ENCODE measurements at regions not wholly inside any gene's neighbourhood (a gene's known extent, or its start where the extent isn't known, plus 50 kb on each side); places are given as distances from the start of the nearest gene placed in this dataset.
A peak's percentile ranks its signal among the peaks of the same experiment; 100 is the strongest.
"Not testable (repeated sequence)": the region's sequence is repeated elsewhere in the genome, so short reads cannot be mapped to it uniquely, and the experiment has no call there.

- not testable (repeated sequence) for DNase-seq (ENCODE audit: low read depth, low spot score); H3K9ac ChIP-seq (ENCODE audit: insufficient read length); H3K27ac ChIP-seq; H3K9me3 ChIP-seq (ENCODE audit: low read depth, low read length); H3K4me3 ChIP-seq; H3K36me3 ChIP-seq (ENCODE audit: insufficient read depth, low read length)
Observed at GRCh38 chr1:109857702-109858101, 52.9 kb upstream of the CSF1 start.

GRCh38 chr1:109855986-109856385, 54.7 kb upstream of the CSF1 start:
- not testable (repeated sequence) for H3K27ac ChIP-seq; H3K9ac ChIP-seq (ENCODE audit: insufficient read length); H3K4me3 ChIP-seq; H3K9me3 ChIP-seq (ENCODE audit: low read depth, low read length); H3K36me3 ChIP-seq (ENCODE audit: insufficient read depth, low read length); DNase-seq (ENCODE audit: low read depth, low spot score)

- not testable (repeated sequence) for H3K4me3 ChIP-seq; DNase-seq (ENCODE audit: low read depth, low spot score); H3K36me3 ChIP-seq (ENCODE audit: insufficient read depth, low read length); H3K9ac ChIP-seq (ENCODE audit: insufficient read length); H3K9me3 ChIP-seq (ENCODE audit: low read depth, low read length); H3K27ac ChIP-seq
Observed at GRCh38 chr1:109853972-109854371, 56.7 kb upstream of the CSF1 start.

GRCh38 chr1:109852221-109853015, 58.2 kb upstream of the CSF1 start:
- H3K9me3 ChIP-seq (ENCODE audit: low read depth, low read length); DNase-seq (ENCODE audit: low read depth, low spot score); H3K9ac ChIP-seq (ENCODE audit: insufficient read length); H3K36me3 ChIP-seq (ENCODE audit: insufficient read depth, low read length); H3K4me3 ChIP-seq; H3K27ac ChIP-seq: not testable (repeated sequence)

- Histone ChIP-seq H3K9me3 (ENCODE audit: low read depth, low read length) (no peaks in the 10 kb centered on the region), H3K9ac (ENCODE audit: insufficient read length) (no peak overlapping the region), H3K27ac (no peak overlapping the region), H3K4me3 (no peak overlapping the region), H3K36me3 (ENCODE audit: insufficient read depth, low read length) (no peaks in the 10 kb centered on the region)
- no peak for DNase-seq (ENCODE audit: low read depth, low spot score)
- TF ChIP-seq FOXP2 (optimal IDR thresholded peaks at IDR 0.05; ENCODE audit: control extremely low read depth, extremely low read length, insufficient read depth) (no peak), POLR2AphosphoS5 (IDR thresholded peaks at IDR 0.05; ENCODE audit: borderline replicate concordance, low read depth, low read length) (no peak), EZH2 (IDR thresholded peaks at IDR 0.05) (no peak)
Observed at GRCh38 chr1:109850827-109851226, 59.8 kb upstream of the CSF1 start.

GRCh38 chr1:109850194-109850593, 60.5 kb upstream of the CSF1 start:
- H3K36me3 ChIP-seq (ENCODE audit: insufficient read depth, low read length): no peaks in the 10 kb centered on the region
- no peak overlapping the region for H3K9ac ChIP-seq (ENCODE audit: insufficient read length)
- no peak for TF ChIP-seq POLR2AphosphoS5 (IDR thresholded peaks at IDR 0.05; ENCODE audit: borderline replicate concordance, low read depth, low read length)
- TF ChIP-seq FOXP2 (optimal IDR thresholded peaks at IDR 0.05; ENCODE audit: control extremely low read depth, extremely low read length, insufficient read depth): no peak
- TF ChIP-seq EZH2 (IDR thresholded peaks at IDR 0.05): no peak
- DNase-seq (ENCODE audit: low read depth, low spot score): no peak
- no peaks in the 10 kb centered on the region for H3K9me3 ChIP-seq (ENCODE audit: low read depth, low read length)
- no peak overlapping the region; the same call in 1 of the 2 replicates for H3K27ac ChIP-seq
- H3K4me3 ChIP-seq: no peak overlapping the region

- Histone ChIP-seq H3K9me3 (ENCODE audit: low read depth, low read length) (no peaks in the 10 kb centered on the region), H3K27ac (peak overlapping the region; percentile 37; the same call in 1 of the 2 replicates), H3K4me3 (no peak overlapping the region), H3K9ac (ENCODE audit: insufficient read length) (no peak overlapping the region), H3K36me3 (ENCODE audit: insufficient read depth, low read length) (no peaks in the 10 kb centered on the region)
- TF ChIP-seq FOXP2 (optimal IDR thresholded peaks at IDR 0.05; ENCODE audit: control extremely low read depth, extremely low read length, insufficient read depth) (no peak), EZH2 (IDR thresholded peaks at IDR 0.05) (no peak), POLR2AphosphoS5 (IDR thresholded peaks at IDR 0.05; ENCODE audit: borderline replicate concordance, low read depth, low read length) (no peak)
- no peak for DNase-seq (ENCODE audit: low read depth, low spot score)
Observed at GRCh38 chr1:109849655-109850054, 61.0 kb upstream of the CSF1 start.

- no peak overlapping the region for H3K27ac ChIP-seq
- no peaks in the 10 kb centered on the region for H3K36me3 ChIP-seq (ENCODE audit: insufficient read depth, low read length)
- TF ChIP-seq FOXP2 (optimal IDR thresholded peaks at IDR 0.05; ENCODE audit: control extremely low read depth, extremely low read length, insufficient read depth): no peak
- H3K9me3 ChIP-seq (ENCODE audit: low read depth, low read length): no peaks in the 10 kb centered on the region
- H3K9ac ChIP-seq (ENCODE audit: insufficient read length): no peak overlapping the region
- H3K4me3 ChIP-seq: no peak overlapping the region
- no peak for DNase-seq (ENCODE audit: low read depth, low spot score)
Observed at GRCh38 chr1:109847251-109847650, 63.4 kb upstream of the CSF1 start.

- Histone ChIP-seq H3K9ac (ENCODE audit: insufficient read length) (no peak overlapping the region), H3K9me3 (ENCODE audit: low read depth, low read length) (no peaks in the 10 kb centered on the region), H3K4me3 (no peak overlapping the region), H3K36me3 (ENCODE audit: insufficient read depth, low read length) (no peaks in the 10 kb centered on the region), H3K27ac (no peak overlapping the region)
- no peak for TF ChIP-seq POLR2AphosphoS5 (IDR thresholded peaks at IDR 0.05; ENCODE audit: borderline replicate concordance, low read depth, low read length)
- no peak for TF ChIP-seq FOXP2 (optimal IDR thresholded peaks at IDR 0.05; ENCODE audit: control extremely low read depth, extremely low read length, insufficient read depth)
- TF ChIP-seq EZH2 (IDR thresholded peaks at IDR 0.05): no peak
- no peak for DNase-seq (ENCODE audit: low read depth, low spot score)
Observed at GRCh38 chr1:109846846-109847245, 63.8 kb upstream of the CSF1 start.

Data from SK-N-MC (cell line).